GM23338 (cell line): ENCODE measurements at regions not wholly inside any gene's neighbourhood (a gene's known extent, or its start where the extent isn't known, plus 50 kb on each side); places are given as distances from the start of the nearest gene placed in this dataset.

ENCODE experiments used
- ATAC-seq: fragments of 200-7000 bp; cut with Tn5 transposase; 3 replicates; pipeline ENCODE4 v1.9.1; 2020
- DNase-seq: peaks from one replicate; pipeline ENCODE4 v3.0.0-alpha.2; 2015; ENCODE audit warnings: low spot score
- H2AFZ ChIP-seq: fragments of 200-600 bp; sonication (generic); 2 replicates; pipeline ENCODE4 v1.8.0; 2016; ENCODE audit warnings: antibody characterized with exemption, mild to moderate bottlenecking, moderate library complexity
- H3F3A ChIP-seq: fragments of 200-600 bp; sonication (generic); replicated peaks from 2 replicates; pipeline ENCODE4 v1.8.0; 2017; ENCODE audit warnings: antibody characterized with exemption, mixed run types, low read depth
- H3K27ac ChIP-seq: fragments of 200-600 bp; sonication (generic); 2 replicates; pipeline ENCODE4 v1.6.1; 2016; ENCODE audit warnings: low read depth
- H3K27me3 ChIP-seq: fragments of 200-600 bp; sonication (generic); 2 replicates; pipeline ENCODE4 v1.8.0; 2016; ENCODE audit warnings: mild to moderate bottlenecking, mixed run types, moderate library complexity; ENCODE audit not compliant: insufficient read depth
- H3K36me3 ChIP-seq: fragments of 200-600 bp; sonication (generic); 2 replicates; pipeline ENCODE4 v1.8.0; 2016; ENCODE audit warnings: mild to moderate bottlenecking; ENCODE audit not compliant: insufficient read depth
- H3K4me1 ChIP-seq: fragments of 200-600 bp; sonication (generic); 2 replicates; pipeline ENCODE4 v1.8.0; 2016; ENCODE audit warnings: mild to moderate bottlenecking, moderate library complexity; ENCODE audit not compliant: insufficient read depth
- H3K4me2 ChIP-seq: fragments of 200-600 bp; sonication (generic); 2 replicates; pipeline ENCODE4 v1.7.1; 2017; ENCODE audit warnings: mixed run types
- H3K4me3 ChIP-seq: fragments of 200-600 bp; sonication (generic); 2 replicates; pipeline ENCODE4 v1.6.1; 2016; ENCODE audit warnings: mixed run types
- H3K79me2 ChIP-seq: fragments of 200-600 bp; sonication (generic); replicated peaks from 2 replicates; pipeline ENCODE4 v1.8.0; 2017; ENCODE audit warnings: mild to moderate bottlenecking; ENCODE audit not compliant: insufficient read depth
- H3K9me2 ChIP-seq: fragments of 200-600 bp; sonication (generic); 2 replicates; pipeline ENCODE4 v1.8.0; 2017; ENCODE audit not compliant: insufficient read depth
- H4K20me1 ChIP-seq: fragments of 200-600 bp; sonication (generic); replicated peaks from 2 replicates; pipeline ENCODE4 v1.8.0; 2017; ENCODE audit warnings: mild to moderate bottlenecking; ENCODE audit not compliant: insufficient read depth
- H3K27ac Mint-ChIP-seq: 2 replicates; pipeline ENCODE4 v1.8.0; 2020; ENCODE audit warnings: inconsistent platforms, mild to moderate bottlenecking, moderate library complexity, mixed read lengths
- H3K27me3 Mint-ChIP-seq: 3 replicates; pipeline ENCODE4 v1.8.0; 2022; ENCODE audit warnings: low read depth, mild to moderate bottlenecking, moderate library complexity, mixed read lengths, inconsistent platforms; ENCODE audit not compliant: insufficient read depth, poor library complexity
- H3K36me3 Mint-ChIP-seq: 3 replicates; pipeline ENCODE4 v1.8.0; 2021; ENCODE audit warnings: low read depth, mild to moderate bottlenecking, inconsistent platforms, moderate library complexity, mixed read lengths
- H3K4me1 Mint-ChIP-seq: 3 replicates; pipeline ENCODE4 v1.8.0; 2020; ENCODE audit warnings: mild to moderate bottlenecking, inconsistent platforms, mixed read lengths
- H3K4me3 Mint-ChIP-seq: 3 replicates; pipeline ENCODE4 v1.8.0; 2021; ENCODE audit warnings: moderate library complexity, mild to moderate bottlenecking, inconsistent platforms, mixed read lengths
- H3K9me3 Mint-ChIP-seq: 3 replicates; pipeline ENCODE4 v1.8.0; 2020; ENCODE audit warnings: moderate library complexity, mild to moderate bottlenecking, inconsistent platforms, mixed read lengths
- CREB1 ChIP-seq: fragments of 250-450 bp; sonication (Bioruptor Pico); IDR thresholded peaks from 2 replicates; pipeline ENCODE4 v1.5.0; 2020; ENCODE audit warnings: low read depth, mild to moderate bottlenecking, moderate library complexity
- EZH2 ChIP-seq: fragments of 200-600 bp; sonication (generic); IDR thresholded peaks from one replicate; pipeline ENCODE4 v1.8.0; 2017; ENCODE audit warnings: antibody characterized with exemption, mild to moderate bottlenecking, low read depth; ENCODE audit not compliant: unreplicated experiment
- EZH2phosphoT487 ChIP-seq: fragments of 200-600 bp; sonication (generic); IDR thresholded peaks from one replicate; pipeline ENCODE4 v1.8.1; 2018; ENCODE audit warnings: antibody characterized with exemption; ENCODE audit not compliant: unreplicated experiment
- JUNB ChIP-seq: IDR thresholded peaks from one replicate; pipeline ENCODE4 v1.6.1; 2016; ENCODE audit warnings: antibody characterized with exemption; ENCODE audit not compliant: unreplicated experiment
- NANOG ChIP-seq: IDR thresholded peaks from 2 replicates; pipeline ENCODE4 v1.6.1; 2016; ENCODE audit warnings: antibody characterized with exemption, borderline replicate concordance
- POLR2AphosphoS5 ChIP-seq: IDR thresholded peaks from 2 replicates; pipeline ENCODE4 v1.6.1; 2016; ENCODE audit warnings: antibody characterized with exemption, low read depth
- STAT1 ChIP-seq: IDR thresholded peaks from one replicate; pipeline ENCODE4 v1.6.1; 2016; ENCODE audit warnings: antibody characterized with exemption; ENCODE audit not compliant: unreplicated experiment
- ZNF114 ChIP-seq: fragments of 250-450 bp; sonication (Bioruptor Pico); IDR thresholded peaks from 2 replicates; pipeline ENCODE4 v1.5.0; 2020; ENCODE audit warnings: mild to moderate bottlenecking, moderate library complexity
- ZNF331 ChIP-seq: fragments of 250-450 bp; sonication (Bioruptor Pico); IDR thresholded peaks from 2 replicates; pipeline ENCODE4 v1.5.0; 2020; ENCODE audit warnings: low read depth, mild to moderate bottlenecking, moderate library complexity
- TF ChIP-seq, protein P1 (sequence below): IDR thresholded peaks from 2 replicates; pipeline ENCODE4 v1.6.1; 2016; ENCODE audit warnings: antibody characterized with exemption
- TF ChIP-seq, protein P2 (sequence below): fragments of 250-450 bp; sonication (Bioruptor Pico); IDR thresholded peaks from 2 replicates; pipeline ENCODE4 v1.5.0; 2020; ENCODE audit warnings: mild to moderate bottlenecking, moderate library complexity
- TF ChIP-seq, protein P3 (sequence below), 2 experiments: fragments of 200-600 bp in 1 of 2; sonication (generic) in 1 of 2; conservative IDR thresholded peaks; 2 replicates each; pipeline versions ENCODE4 v1.5.1 to v1.6.1; 2016 to 2017; ENCODE audit warnings: antibody characterized with exemption in 2 of 2, low read depth in 2 of 2, mild to moderate bottlenecking in 2 of 2, moderate library complexity in 1 of 2
- TF ChIP-seq, protein P4 (sequence below): IDR thresholded peaks from one replicate; pipeline ENCODE4 v1.6.1; 2018; ENCODE audit warnings: antibody characterized with exemption; ENCODE audit not compliant: unreplicated experiment

DNA sequence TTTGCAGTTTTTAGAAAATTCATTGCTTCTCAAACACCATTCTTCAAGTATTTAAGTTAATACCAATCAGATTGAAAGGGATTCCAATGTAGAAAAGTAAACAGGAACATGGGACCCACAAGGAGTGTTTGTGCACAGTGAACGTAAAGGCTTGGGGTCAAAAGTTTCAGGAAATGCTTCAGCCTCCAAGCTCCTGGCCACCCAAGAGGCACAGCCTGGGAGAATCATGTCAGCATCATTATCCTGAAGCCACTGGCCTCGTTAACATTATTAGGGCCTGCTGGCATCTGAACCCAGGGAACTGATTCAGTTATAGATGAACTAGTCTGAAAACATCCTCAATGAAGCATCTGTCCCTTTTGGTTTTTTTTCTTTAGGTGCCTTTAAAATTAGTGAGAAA lies 122.9 kb downstream of the NXNL2 start:
- Histone ChIP-seq H3K27ac (no peak overlapping the region), H3K4me1 (no peaks in the 10 kb centered on the region), H4K20me1 (no peaks in the 10 kb centered on the region), H2AFZ (no peak overlapping the region), H3K4me2 (no peak overlapping the region), H3K79me2 (no peaks in the 10 kb centered on the region), H3K27me3 (no peaks in the 10 kb centered on the region), H3F3A (no peaks in the 10 kb centered on the region), H3K36me3 (no peaks in the 10 kb centered on the region), H3K9me2 (no peaks in the 10 kb centered on the region), H3K4me3 (no peak overlapping the region)
- Mint-ChIP-seq H3K4me3 (no peak overlapping the region), H3K9me3 (no peaks in the 10 kb centered on the region), H3K4me1 (no peaks in the 10 kb centered on the region), H3K36me3 (no peaks in the 10 kb centered on the region), H3K27me3 (peaks cover 2% of the 10 kb centered on the region), H3K27ac (no peak overlapping the region)
- TF ChIP-seq CREB1: no peak
- no peak for TF ChIP-seq ZNF331 (CRISPR knock-in tag)
- TF ChIP-seq, protein P1, sequence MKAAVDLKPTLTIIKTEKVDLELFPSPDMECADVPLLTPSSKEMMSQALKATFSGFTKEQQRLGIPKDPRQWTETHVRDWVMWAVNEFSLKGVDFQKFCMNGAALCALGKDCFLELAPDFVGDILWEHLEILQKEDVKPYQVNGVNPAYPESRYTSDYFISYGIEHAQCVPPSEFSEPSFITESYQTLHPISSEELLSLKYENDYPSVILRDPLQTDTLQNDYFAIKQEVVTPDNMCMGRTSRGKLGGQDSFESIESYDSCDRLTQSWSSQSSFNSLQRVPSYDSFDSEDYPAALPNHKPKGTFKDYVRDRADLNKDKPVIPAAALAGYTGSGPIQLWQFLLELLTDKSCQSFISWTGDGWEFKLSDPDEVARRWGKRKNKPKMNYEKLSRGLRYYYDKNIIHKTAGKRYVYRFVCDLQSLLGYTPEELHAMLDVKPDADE: no peak
- TF ChIP-seq ZNF114 (CRISPR knock-in tag): no peak
- no peak for TF ChIP-seq STAT1
- TF ChIP-seq EZH2phosphoT487: no peak
- no peak for TF ChIP-seq POLR2AphosphoS5
- TF ChIP-seq NANOG: no peak
- TF ChIP-seq JUNB: no peak
- no peak for TF ChIP-seq EZH2
- TF ChIP-seq, protein P2, sequence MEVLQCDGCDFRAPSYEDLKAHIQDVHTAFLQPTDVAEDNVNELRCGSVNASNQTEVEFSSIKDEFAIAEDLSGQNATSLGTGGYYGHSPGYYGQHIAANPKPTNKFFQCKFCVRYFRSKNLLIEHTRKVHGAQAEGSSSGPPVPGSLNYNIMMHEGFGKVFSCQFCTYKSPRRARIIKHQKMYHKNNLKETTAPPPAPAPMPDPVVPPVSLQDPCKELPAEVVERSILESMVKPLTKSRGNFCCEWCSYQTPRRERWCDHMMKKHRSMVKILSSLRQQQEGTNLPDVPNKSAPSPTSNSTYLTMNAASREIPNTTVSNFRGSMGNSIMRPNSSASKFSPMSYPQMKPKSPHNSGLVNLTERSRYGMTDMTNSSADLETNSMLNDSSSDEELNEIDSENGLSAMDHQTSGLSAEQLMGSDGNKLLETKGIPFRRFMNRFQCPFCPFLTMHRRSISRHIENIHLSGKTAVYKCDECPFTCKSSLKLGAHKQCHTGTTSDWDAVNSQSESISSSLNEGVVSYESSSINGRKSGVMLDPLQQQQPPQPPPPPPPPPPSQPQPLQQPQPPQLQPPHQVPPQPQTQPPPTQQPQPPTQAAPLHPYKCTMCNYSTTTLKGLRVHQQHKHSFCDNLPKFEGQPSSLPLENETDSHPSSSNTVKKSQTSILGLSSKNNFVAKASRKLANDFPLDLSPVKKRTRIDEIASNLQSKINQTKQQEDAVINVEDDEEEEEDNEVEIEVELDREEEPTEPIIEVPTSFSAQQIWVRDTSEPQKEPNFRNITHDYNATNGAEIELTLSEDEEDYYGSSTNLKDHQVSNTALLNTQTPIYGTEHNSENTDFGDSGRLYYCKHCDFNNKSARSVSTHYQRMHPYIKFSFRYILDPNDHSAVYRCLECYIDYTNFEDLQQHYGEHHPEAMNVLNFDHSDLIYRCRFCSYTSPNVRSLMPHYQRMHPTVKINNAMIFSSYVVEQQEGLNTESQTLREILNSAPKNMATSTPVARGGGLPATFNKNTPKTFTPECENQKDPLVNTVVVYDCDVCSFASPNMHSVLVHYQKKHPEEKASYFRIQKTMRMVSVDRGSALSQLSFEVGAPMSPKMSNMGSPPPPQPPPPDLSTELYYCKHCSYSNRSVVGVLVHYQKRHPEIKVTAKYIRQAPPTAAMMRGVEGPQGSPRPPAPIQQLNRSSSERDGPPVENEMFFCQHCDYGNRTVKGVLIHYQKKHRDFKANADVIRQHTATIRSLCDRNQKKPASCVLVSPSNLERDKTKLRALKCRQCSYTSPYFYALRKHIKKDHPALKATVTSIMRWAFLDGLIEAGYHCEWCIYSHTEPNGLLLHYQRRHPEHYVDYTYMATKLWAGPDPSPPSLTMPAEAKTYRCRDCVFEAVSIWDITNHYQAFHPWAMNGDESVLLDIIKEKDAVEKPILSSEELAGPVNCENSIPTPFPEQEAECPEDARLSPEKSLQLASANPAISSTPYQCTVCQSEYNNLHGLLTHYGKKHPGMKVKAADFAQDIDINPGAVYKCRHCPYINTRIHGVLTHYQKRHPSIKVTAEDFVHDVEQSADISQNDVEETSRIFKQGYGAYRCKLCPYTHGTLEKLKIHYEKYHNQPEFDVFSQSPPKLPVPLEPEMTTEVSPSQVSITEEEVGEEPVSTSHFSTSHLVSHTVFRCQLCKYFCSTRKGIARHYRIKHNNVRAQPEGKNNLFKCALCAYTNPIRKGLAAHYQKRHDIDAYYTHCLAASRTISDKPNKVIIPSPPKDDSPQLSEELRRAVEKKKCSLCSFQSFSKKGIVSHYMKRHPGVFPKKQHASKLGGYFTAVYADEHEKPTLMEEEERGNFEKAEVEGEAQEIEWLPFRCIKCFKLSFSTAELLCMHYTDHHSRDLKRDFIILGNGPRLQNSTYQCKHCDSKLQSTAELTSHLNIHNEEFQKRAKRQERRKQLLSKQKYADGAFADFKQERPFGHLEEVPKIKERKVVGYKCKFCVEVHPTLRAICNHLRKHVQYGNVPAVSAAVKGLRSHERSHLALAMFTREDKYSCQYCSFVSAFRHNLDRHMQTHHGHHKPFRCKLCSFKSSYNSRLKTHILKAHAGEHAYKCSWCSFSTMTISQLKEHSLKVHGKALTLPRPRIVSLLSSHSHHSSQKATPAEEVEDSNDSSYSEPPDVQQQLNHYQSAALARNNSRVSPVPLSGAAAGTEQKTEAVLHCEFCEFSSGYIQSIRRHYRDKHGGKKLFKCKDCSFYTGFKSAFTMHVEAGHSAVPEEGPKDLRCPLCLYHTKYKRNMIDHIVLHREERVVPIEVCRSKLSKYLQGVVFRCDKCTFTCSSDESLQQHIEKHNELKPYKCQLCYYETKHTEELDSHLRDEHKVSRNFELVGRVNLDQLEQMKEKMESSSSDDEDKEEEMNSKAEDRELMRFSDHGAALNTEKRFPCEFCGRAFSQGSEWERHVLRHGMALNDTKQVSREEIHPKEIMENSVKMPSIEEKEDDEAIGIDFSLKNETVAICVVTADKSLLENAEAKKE: no peak
- TF ChIP-seq, protein P3, sequence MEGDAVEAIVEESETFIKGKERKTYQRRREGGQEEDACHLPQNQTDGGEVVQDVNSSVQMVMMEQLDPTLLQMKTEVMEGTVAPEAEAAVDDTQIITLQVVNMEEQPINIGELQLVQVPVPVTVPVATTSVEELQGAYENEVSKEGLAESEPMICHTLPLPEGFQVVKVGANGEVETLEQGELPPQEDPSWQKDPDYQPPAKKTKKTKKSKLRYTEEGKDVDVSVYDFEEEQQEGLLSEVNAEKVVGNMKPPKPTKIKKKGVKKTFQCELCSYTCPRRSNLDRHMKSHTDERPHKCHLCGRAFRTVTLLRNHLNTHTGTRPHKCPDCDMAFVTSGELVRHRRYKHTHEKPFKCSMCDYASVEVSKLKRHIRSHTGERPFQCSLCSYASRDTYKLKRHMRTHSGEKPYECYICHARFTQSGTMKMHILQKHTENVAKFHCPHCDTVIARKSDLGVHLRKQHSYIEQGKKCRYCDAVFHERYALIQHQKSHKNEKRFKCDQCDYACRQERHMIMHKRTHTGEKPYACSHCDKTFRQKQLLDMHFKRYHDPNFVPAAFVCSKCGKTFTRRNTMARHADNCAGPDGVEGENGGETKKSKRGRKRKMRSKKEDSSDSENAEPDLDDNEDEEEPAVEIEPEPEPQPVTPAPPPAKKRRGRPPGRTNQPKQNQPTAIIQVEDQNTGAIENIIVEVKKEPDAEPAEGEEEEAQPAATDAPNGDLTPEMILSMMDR (conservative IDR thresholded peaks at IDR 0.05; ENCODE audit: low read depth in 2 of 2): no peak
- TF ChIP-seq, protein P4, sequence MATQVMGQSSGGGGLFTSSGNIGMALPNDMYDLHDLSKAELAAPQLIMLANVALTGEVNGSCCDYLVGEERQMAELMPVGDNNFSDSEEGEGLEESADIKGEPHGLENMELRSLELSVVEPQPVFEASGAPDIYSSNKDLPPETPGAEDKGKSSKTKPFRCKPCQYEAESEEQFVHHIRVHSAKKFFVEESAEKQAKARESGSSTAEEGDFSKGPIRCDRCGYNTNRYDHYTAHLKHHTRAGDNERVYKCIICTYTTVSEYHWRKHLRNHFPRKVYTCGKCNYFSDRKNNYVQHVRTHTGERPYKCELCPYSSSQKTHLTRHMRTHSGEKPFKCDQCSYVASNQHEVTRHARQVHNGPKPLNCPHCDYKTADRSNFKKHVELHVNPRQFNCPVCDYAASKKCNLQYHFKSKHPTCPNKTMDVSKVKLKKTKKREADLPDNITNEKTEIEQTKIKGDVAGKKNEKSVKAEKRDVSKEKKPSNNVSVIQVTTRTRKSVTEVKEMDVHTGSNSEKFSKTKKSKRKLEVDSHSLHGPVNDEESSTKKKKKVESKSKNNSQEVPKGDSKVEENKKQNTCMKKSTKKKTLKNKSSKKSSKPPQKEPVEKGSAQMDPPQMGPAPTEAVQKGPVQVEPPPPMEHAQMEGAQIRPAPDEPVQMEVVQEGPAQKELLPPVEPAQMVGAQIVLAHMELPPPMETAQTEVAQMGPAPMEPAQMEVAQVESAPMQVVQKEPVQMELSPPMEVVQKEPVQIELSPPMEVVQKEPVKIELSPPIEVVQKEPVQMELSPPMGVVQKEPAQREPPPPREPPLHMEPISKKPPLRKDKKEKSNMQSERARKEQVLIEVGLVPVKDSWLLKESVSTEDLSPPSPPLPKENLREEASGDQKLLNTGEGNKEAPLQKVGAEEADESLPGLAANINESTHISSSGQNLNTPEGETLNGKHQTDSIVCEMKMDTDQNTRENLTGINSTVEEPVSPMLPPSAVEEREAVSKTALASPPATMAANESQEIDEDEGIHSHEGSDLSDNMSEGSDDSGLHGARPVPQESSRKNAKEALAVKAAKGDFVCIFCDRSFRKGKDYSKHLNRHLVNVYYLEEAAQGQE: no peak
- ATAC-seq (no peak), DNase-seq (no peak)
